ENCODE measurements at regions not wholly inside any gene's neighbourhood (a gene's known extent, or its start where the extent isn't known, plus 50 kb on each side); places are given as distances from the start of the nearest gene placed in this dataset.

- Histone ChIP-seq H2BK5ac (ENCODE audit: low read depth, low read length, poor library complexity, severe bottlenecking) (no peak overlapping the region), H4K5ac (ENCODE audit: low read depth, low read length) (no peak overlapping the region), H3K9me3 (ENCODE audit: control insufficient read depth, insufficient read depth, low read length) (no peaks in the 10 kb centered on the region), H3K27ac (ENCODE audit: insufficient read depth, low read length) (no peak overlapping the region), H2AK9ac (replicated peaks; ENCODE audit: low read depth, low read length, poor library complexity) (no peak overlapping the region), H3K36me3 (ENCODE audit: control insufficient read depth, insufficient read depth, low read length) (no peaks in the 10 kb centered on the region), H3K9ac (ENCODE audit: low read depth, low read length) (no peak overlapping the region), H3K23ac (ENCODE audit: low read depth, low read length) (no peak overlapping the region), H3K4me3 (ENCODE audit: insufficient read depth, low read depth, low read length) (no peak overlapping the region), H3K4me2 (ENCODE audit: low read depth, low read length) (no peak overlapping the region), H2BK15ac (ENCODE audit: low read depth, low read length) (no peak overlapping the region), H3K9me1 (ENCODE audit: insufficient read depth, low read length) (no peaks in the 10 kb centered on the region), H4K8ac (ENCODE audit: low read depth in 2 of 2, low read length in 2 of 2) (no peak overlapping the region), H3K4ac (ENCODE audit: low read depth, low read length) (no peak overlapping the region), H3K79me1 (ENCODE audit: low read depth in 1 of 2, low read length in 2 of 2) (no peaks in the 10 kb centered on the region), H2BK20ac (ENCODE audit: low read depth, low read length) (no peak overlapping the region), H3K27me3 (ENCODE audit: control insufficient read depth, insufficient read depth, low read length) (no peaks in the 10 kb centered on the region), H2BK120ac (ENCODE audit: low read depth, low read length) (no peak overlapping the region), H3K14ac (replicated peaks; ENCODE audit: low read depth, low read length) (no peak overlapping the region), H4K20me1 (ENCODE audit: insufficient read depth, low read length) (no peaks in the 10 kb centered on the region), H4K91ac (ENCODE audit: insufficient read depth, low read depth, low read length) (no peak overlapping the region), H3K18ac (ENCODE audit: low read depth, low read length) (no peak overlapping the region), H2AFZ (replicated peaks; ENCODE audit: low read length, poor library complexity) (no peak overlapping the region), H3K4me1 (ENCODE audit: control insufficient read depth, insufficient read depth, low read length) (no peaks in the 10 kb centered on the region), H2AK5ac (ENCODE audit: low read depth, low read length) (no peak overlapping the region), H3K56ac (ENCODE audit: extremely low read depth, insufficient read depth, low read length) (no peak overlapping the region)
- WGBS, 2 experiments (ENCODE audit: extremely low coverage in 2 of 2, insufficient read length in 1 of 2): no CpG with 5 or more reads among the region's 3 CpGs
- dilution Hi-C loops (cut with HindIII; ENCODE audit: low sequenced_read_pairs, unreplicated experiment) (no loop called here), in situ Hi-C loops (cut with MboI; ENCODE audit: low sequenced_read_pairs) (no loop called here), intact Hi-C loops (cut with micrococcal nuclease) (no loop called here)
- CTCF ChIA-PET: no interaction called here
- no TSS peak for BruUV-seq (replicated peaks)
- POLR2A ChIA-PET (ENCODE audit: unreplicated experiment): no interaction called here
- TF ChIP-seq RCOR1 (IDR thresholded peaks at IDR 0.05; ENCODE audit: insufficient replicate concordance, low read length): no peak
- TF ChIP-seq RAD21 (IDR thresholded peaks at IDR 0.05; ENCODE audit: low read length): peak; percentile 18; the same call in 1 of the 2 replicates
- DNase-seq: no peak
- no peak for ATAC-seq (ENCODE audit: low read depth)
Observed at GRCh38 chr17:53516636-53517035, 306.1 kb upstream of the KIF2B start.

Data from IMR-90 (cell line).